ENCODE measurements at regions not wholly inside any gene's neighbourhood (a gene's known extent, or its start where the extent isn't known, plus 50 kb on each side); places are given as distances from the start of the nearest gene placed in this dataset.

GRCh38 chr9:129254566-129255287 is 76.7 kb upstream of the IER5L start:
- no peak for TF ChIP-seq CTCF (conservative IDR thresholded peaks at IDR 0.05)
- TF ChIP-seq EZH2 (IDR thresholded peaks at IDR 0.05; ENCODE audit: low read depth), result no peak
